HL-60 (cell line): ENCODE measurements at regions not wholly inside any gene's neighbourhood (a gene's known extent, or its start where the extent isn't known, plus 50 kb on each side); places are given as distances from the start of the nearest gene placed in this dataset.

Experiments
- DNase-seq, 2 experiments: peaks; one replicate each; pipeline ENCODE4 v3.0.0-alpha.2; 2010 to 2020; ENCODE audit warnings: low read depth in 1 of 2, low spot score in 1 of 2
- H3K27ac ChIP-seq: fragments of 250-450 bp; sonication (Bioruptor Pico); replicated peaks from 2 replicates; pipeline ENCODE4 v1.5.1; 2020; ENCODE audit warnings: mild to moderate bottlenecking, moderate library complexity
- H3K27me3 ChIP-seq: fragments of 250-450 bp; sonication (Bioruptor Pico); 2 replicates; pipeline ENCODE4 v1.5.1; 2021; ENCODE audit warnings: mild to moderate bottlenecking, moderate library complexity; ENCODE audit not compliant: insufficient read depth, poor library complexity, severe bottlenecking
- H3K4me3 ChIP-seq: replicated peaks from 2 replicates; pipeline ENCODE4 v1.5.1; 2011; ENCODE audit warnings: mild to moderate bottlenecking, control low read depth, low read length; ENCODE audit not compliant: insufficient read depth
- CTCF ChIP-seq: IDR thresholded peaks from one replicate; pipeline ENCODE4 v1.5.1; 2011; ENCODE audit warnings: low read length, control low read depth, inconsistent platforms; ENCODE audit not compliant: insufficient read depth
- GABPA ChIP-seq: IDR thresholded peaks from 2 replicates; pipeline ENCODE4 v1.6.1; 2012; ENCODE audit warnings: low read depth
- POLR2AphosphoS5 ChIP-seq: IDR thresholded peaks from 2 replicates; pipeline ENCODE4 v1.6.1; 2012; ENCODE audit warnings: low read depth
- REST ChIP-seq: IDR thresholded peaks from 2 replicates; pipeline ENCODE4 v1.6.1; 2012; ENCODE audit warnings: low read depth; ENCODE audit not compliant: insufficient replicate concordance
- SPI1 ChIP-seq: IDR thresholded peaks from 2 replicates; pipeline ENCODE4 v1.6.1; 2012; ENCODE audit warnings: low read depth, mild to moderate bottlenecking, borderline replicate concordance

GRCh38 chr2:9081750-9082149 is 78.3 kb upstream of the MBOAT2 start:
- Histone ChIP-seq H3K27me3 (no peaks in the 10 kb centered on the region), H3K27ac (no peak overlapping the region), H3K4me3 (no peak overlapping the region)
- no peak for DNase-seq
- TF ChIP-seq SPI1 (no peak), CTCF (no peak), POLR2AphosphoS5 (no peak), REST (no peak), GABPA (no peak)

GRCh38 chr2:9078405-9078804 is 74.9 kb upstream of the MBOAT2 start:
- H3K27me3 ChIP-seq, result no peaks in the 10 kb centered on the region
- no peak for DNase-seq
- H3K27ac ChIP-seq, result no peak overlapping the region
- TF ChIP-seq REST (no peak), SPI1 (no peak), GABPA (no peak), POLR2AphosphoS5 (no peak), CTCF (no peak)
- no peak overlapping the region for H3K4me3 ChIP-seq

DNA sequence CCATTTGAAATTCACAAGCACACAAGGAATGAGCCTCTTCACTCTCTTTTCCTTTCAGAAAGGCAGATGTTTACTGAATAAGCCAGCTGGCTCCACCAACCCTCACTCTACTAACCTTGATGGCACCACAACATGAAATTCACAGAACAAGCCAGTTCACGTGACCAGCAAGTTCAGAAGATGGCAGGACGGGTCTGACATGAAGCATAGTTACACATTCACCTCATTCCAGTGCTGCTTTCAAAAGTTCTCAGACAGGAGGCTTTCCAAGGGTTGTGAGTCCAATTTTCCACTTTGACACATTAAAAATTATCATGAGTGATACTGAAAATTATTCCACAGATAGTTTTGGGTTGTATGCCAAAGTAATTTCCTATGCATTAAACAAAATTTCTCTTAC is 74.2 kb upstream of the MBOAT2 start:
- no peak overlapping the region for H3K27ac ChIP-seq
- TF ChIP-seq POLR2AphosphoS5 (no peak), GABPA (no peak), SPI1 (no peak), CTCF (no peak), REST (no peak)
- H3K27me3 ChIP-seq, result no peaks in the 10 kb centered on the region
- H3K4me3 ChIP-seq, result no peak overlapping the region
- no peak for DNase-seq
